GM06990 (cell line): ENCODE measurements at regions not wholly inside any gene's neighbourhood (a gene's known extent, or its start where the extent isn't known, plus 50 kb on each side); places are given as distances from the start of the nearest gene placed in this dataset.
A peak's percentile ranks its signal among the peaks of the same experiment; 100 is the strongest.

Experiments used
- DNase-seq: peaks from one replicate; pipeline ENCODE4 v3.0.0-alpha.2; 2011; ENCODE audit not compliant: insufficient read length; ENCODE audit errors: extremely low read depth
- H3K27me3 ChIP-seq: replicated peaks from 2 replicates; pipeline ENCODE4 v1.6.0; 2011; ENCODE audit warnings: low read length; ENCODE audit not compliant: control insufficient read depth, insufficient read depth
- H3K36me3 ChIP-seq: 2 replicates; pipeline ENCODE4 v1.5.1; 2011; ENCODE audit warnings: low read length; ENCODE audit not compliant: control insufficient read depth, insufficient read depth
- H3K4me3 ChIP-seq: replicated peaks from 2 replicates; pipeline ENCODE4 v1.5.1; 2011; ENCODE audit warnings: low read depth, mild to moderate bottlenecking, control low read depth, low read length
- TF ChIP-seq, protein P1 (sequence below): IDR thresholded peaks from 2 replicates; pipeline ENCODE4 v1.5.1; 2011; ENCODE audit warnings: low read length, control low read depth, mild to moderate bottlenecking, inconsistent platforms; ENCODE audit not compliant: insufficient read depth, poor library complexity, severe bottlenecking

DNA sequence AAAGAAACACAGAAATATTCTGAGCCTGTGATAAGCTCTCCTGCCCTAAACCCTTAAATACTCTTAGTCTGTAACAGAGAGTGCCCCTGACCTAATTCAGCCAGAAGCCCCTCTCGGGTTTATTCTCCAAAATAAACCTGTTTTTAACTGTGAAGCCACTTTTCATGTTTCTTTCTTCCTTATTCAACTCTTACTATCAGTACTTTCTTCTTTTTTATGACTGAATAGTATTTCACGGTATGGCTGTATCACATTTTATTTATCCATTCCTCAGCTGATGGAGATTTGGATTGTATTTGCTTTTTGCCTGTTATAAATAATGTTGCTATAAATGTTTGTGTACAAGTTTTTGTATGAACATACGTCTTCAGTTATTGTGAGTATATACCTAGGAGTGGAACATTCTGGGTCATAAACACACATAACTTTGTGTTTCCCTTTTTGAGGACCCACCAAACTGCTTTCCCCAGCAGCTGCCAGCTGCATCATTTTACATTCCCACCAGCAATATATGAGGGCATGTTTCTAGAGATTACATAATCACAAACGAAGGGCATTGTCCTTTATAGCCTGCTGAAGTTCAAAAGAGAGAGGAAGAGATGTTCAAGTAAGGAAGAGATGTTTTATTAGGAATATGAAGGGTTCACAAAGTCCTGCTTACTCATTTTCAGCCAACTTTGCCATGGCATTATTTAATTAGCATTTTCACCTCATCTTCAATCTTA, 199.4 kb upstream of the NUDT4 start:
- no peak overlapping the region for H3K4me3 ChIP-seq
- no peaks in the 10 kb centered on the region for H3K27me3 ChIP-seq
- H3K36me3 ChIP-seq: no peaks in the 10 kb centered on the region
- no peak for DNase-seq
- TF ChIP-seq, protein P1, sequence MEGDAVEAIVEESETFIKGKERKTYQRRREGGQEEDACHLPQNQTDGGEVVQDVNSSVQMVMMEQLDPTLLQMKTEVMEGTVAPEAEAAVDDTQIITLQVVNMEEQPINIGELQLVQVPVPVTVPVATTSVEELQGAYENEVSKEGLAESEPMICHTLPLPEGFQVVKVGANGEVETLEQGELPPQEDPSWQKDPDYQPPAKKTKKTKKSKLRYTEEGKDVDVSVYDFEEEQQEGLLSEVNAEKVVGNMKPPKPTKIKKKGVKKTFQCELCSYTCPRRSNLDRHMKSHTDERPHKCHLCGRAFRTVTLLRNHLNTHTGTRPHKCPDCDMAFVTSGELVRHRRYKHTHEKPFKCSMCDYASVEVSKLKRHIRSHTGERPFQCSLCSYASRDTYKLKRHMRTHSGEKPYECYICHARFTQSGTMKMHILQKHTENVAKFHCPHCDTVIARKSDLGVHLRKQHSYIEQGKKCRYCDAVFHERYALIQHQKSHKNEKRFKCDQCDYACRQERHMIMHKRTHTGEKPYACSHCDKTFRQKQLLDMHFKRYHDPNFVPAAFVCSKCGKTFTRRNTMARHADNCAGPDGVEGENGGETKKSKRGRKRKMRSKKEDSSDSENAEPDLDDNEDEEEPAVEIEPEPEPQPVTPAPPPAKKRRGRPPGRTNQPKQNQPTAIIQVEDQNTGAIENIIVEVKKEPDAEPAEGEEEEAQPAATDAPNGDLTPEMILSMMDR: no peak

- no peak overlapping the region for H3K4me3 ChIP-seq
- no peak for DNase-seq
- no peaks in the 10 kb centered on the region for H3K27me3 ChIP-seq
- H3K36me3 ChIP-seq: no peaks in the 10 kb centered on the region
- TF ChIP-seq, protein P1: no peak
These were observed 197.9 kb upstream of the NUDT4 start for GRCh38 chr12:93179792-93180191.

- H3K27me3 ChIP-seq: no peaks in the 10 kb centered on the region
- DNase-seq: no peak
- H3K4me3 ChIP-seq: no peak overlapping the region
- H3K36me3 ChIP-seq: no peaks in the 10 kb centered on the region
- TF ChIP-seq, protein P1: no peak
These were observed 197.2 kb upstream of the NUDT4 start for GRCh38 chr12:93180566-93180965.

- H3K27me3 ChIP-seq: no peaks in the 10 kb centered on the region
- no peak for DNase-seq
- no peaks in the 10 kb centered on the region for H3K36me3 ChIP-seq
- TF ChIP-seq, protein P1: no peak
- H3K4me3 ChIP-seq: no peak overlapping the region
These were observed 196.2 kb upstream of the NUDT4 start for GRCh38 chr12:93181409-93181965.

- TF ChIP-seq, protein P1: no peak
- no peaks in the 10 kb centered on the region for H3K27me3 ChIP-seq
- DNase-seq: peak; percentile 44
- H3K36me3 ChIP-seq: no peaks in the 10 kb centered on the region
- no peak overlapping the region for H3K4me3 ChIP-seq
These were observed 193.6 kb upstream of the NUDT4 start for GRCh38 chr12:93183940-93184671.
